NT2/D1 (cell line): ENCODE measurements at regions not wholly inside any gene's neighbourhood (a gene's known extent, or its start where the extent isn't known, plus 50 kb on each side); places are given as distances from the start of the nearest gene placed in this dataset.

Source experiments
- DNase-seq: peaks from one replicate; pipeline ENCODE4 v3.0.0-alpha.2; 2011; ENCODE audit warnings: low read depth, low spot score
- H3K27me3 ChIP-seq: 2 replicates; pipeline ENCODE4 v1.6.0; 2011; ENCODE audit warnings: mild to moderate bottlenecking; ENCODE audit not compliant: insufficient read length, insufficient read depth
- H3K36me3 ChIP-seq: 2 replicates; pipeline ENCODE4 v1.6.1; 2011; ENCODE audit warnings: mild to moderate bottlenecking, low read length, mixed read lengths; ENCODE audit not compliant: insufficient read depth, insufficient read length
- H3K4me1 ChIP-seq: 2 replicates; pipeline ENCODE4 v1.5.1; 2011; ENCODE audit not compliant: insufficient read depth, insufficient read length
- H3K4me3 ChIP-seq: 2 replicates; pipeline ENCODE4 v1.5.1; 2011; ENCODE audit warnings: low read depth; ENCODE audit not compliant: insufficient read length
- H3K9ac ChIP-seq: 2 replicates; pipeline ENCODE4 v1.6.0; 2011; ENCODE audit warnings: low read depth; ENCODE audit not compliant: insufficient read length
- H3K9me3 ChIP-seq: 2 replicates; pipeline ENCODE4 v1.5.1; 2011; ENCODE audit warnings: mild to moderate bottlenecking, low read length; ENCODE audit not compliant: insufficient read depth
- SUZ12 ChIP-seq: IDR thresholded peaks from 2 replicates; pipeline ENCODE4 v1.6.1; 2011; ENCODE audit not compliant: insufficient read length, insufficient read depth; ENCODE audit errors: extremely low read depth
- YY1 ChIP-seq: IDR thresholded peaks from 2 replicates; pipeline ENCODE4 v1.6.1; 2011; ENCODE audit not compliant: insufficient read length, insufficient read depth
- ZNF274 ChIP-seq: IDR thresholded peaks from 2 replicates; pipeline ENCODE4 v1.6.1; 2011; ENCODE audit warnings: mild to moderate bottlenecking, low read depth, low read length

DNA sequence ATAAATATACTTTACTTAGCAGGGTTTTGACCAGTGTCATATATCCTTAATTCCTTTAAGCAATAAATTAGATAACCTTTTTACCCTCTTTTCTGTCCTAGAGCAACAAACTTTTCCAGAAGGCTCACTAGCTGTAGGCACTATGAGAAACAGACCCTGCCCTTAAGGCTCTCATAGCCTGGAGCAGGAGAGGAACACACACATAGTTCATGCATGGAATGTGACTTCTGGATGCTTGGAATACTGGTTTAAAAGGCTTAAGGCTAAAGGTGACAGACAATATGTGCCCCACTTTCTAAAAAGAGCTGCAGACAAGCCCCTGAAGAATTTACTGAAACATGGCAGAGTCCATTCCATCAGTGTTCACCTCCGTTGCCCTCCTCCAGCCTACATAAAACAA is 237.2 kb downstream of the TTC8 start:
- H3K4me1 ChIP-seq, result no peaks in the 10 kb centered on the region
- H3K4me3 ChIP-seq, result no peak overlapping the region
- TF ChIP-seq ZNF274, result no peak
- TF ChIP-seq YY1, result no peak
- TF ChIP-seq SUZ12, result no peak
- no peaks in the 10 kb centered on the region for H3K36me3 ChIP-seq
- DNase-seq, result no peak
- H3K27me3 ChIP-seq, result no peaks in the 10 kb centered on the region
- no peak overlapping the region for H3K9ac ChIP-seq
- no peaks in the 10 kb centered on the region for H3K9me3 ChIP-seq

GRCh38 chr14:89065879-89066278 is 241.4 kb downstream of the TTC8 start:
- Histone ChIP-seq H3K4me1 (no peaks in the 10 kb centered on the region), H3K9ac (no peak overlapping the region), H3K36me3 (no peaks in the 10 kb centered on the region), H3K27me3 (no peaks in the 10 kb centered on the region), H3K9me3 (no peaks in the 10 kb centered on the region), H3K4me3 (no peak overlapping the region)
- no peak for TF ChIP-seq YY1
- DNase-seq, result no peak

- H3K27me3 ChIP-seq, result no peaks in the 10 kb centered on the region
- no peak for TF ChIP-seq ZNF274
- TF ChIP-seq YY1, result no peak
- no peak for TF ChIP-seq SUZ12
- no peaks in the 10 kb centered on the region for H3K4me1 ChIP-seq
- H3K4me3 ChIP-seq, result no peak overlapping the region
- no peak for DNase-seq
- no peak overlapping the region for H3K9ac ChIP-seq
- no peaks in the 10 kb centered on the region for H3K36me3 ChIP-seq
- no peaks in the 10 kb centered on the region for H3K9me3 ChIP-seq
Observed at GRCh38 chr14:89067293-89067972, 243.0 kb downstream of the TTC8 start.

- no peak for DNase-seq
- no peaks in the 10 kb centered on the region for H3K36me3 ChIP-seq
Observed at GRCh38 chr14:89078021-89078795, 253.8 kb downstream of the TTC8 start.

GRCh38 chr14:89085231-89085731 is 260.8 kb downstream of the TTC8 start:
- TF ChIP-seq ZNF274 (no peak), YY1 (no peak), SUZ12 (no peak)
- Histone ChIP-seq H3K9ac (no peak overlapping the region), H3K4me1 (no peaks in the 10 kb centered on the region), H3K4me3 (no peak overlapping the region), H3K36me3 (no peaks in the 10 kb centered on the region), H3K27me3 (no peaks in the 10 kb centered on the region), H3K9me3 (no peaks in the 10 kb centered on the region)
- DNase-seq, result no peak

More at GRCh38 chr14:89078021-89078795, 253.8 kb downstream of the TTC8 start:
- Histone ChIP-seq H3K27me3 (no peaks in the 10 kb centered on the region), H3K4me3 (no peak overlapping the region), H3K4me1 (no peaks in the 10 kb centered on the region), H3K9me3 (no peaks in the 10 kb centered on the region), H3K9ac (no peak overlapping the region)
- TF ChIP-seq ZNF274 (no peak), YY1 (no peak), SUZ12 (no peak)

GRCh38 chr14:89085737-89086382 is 261.4 kb downstream of the TTC8 start:
- H3K27me3 ChIP-seq, result no peaks in the 10 kb centered on the region
- no peak overlapping the region for H3K9ac ChIP-seq
- no peak for TF ChIP-seq ZNF274
- no peak for TF ChIP-seq YY1
- TF ChIP-seq SUZ12, result no peak
- H3K36me3 ChIP-seq, result no peaks in the 10 kb centered on the region
- no peak for DNase-seq
- H3K4me1 ChIP-seq, result no peaks in the 10 kb centered on the region
- H3K4me3 ChIP-seq, result no peak overlapping the region
- no peaks in the 10 kb centered on the region for H3K9me3 ChIP-seq

GRCh38 chr14:89088530-89088929 is 264.1 kb downstream of the TTC8 start:
- H3K36me3 ChIP-seq, result no peaks in the 10 kb centered on the region
- no peaks in the 10 kb centered on the region for H3K27me3 ChIP-seq
- no peak for DNase-seq
- TF ChIP-seq YY1 (no peak), SUZ12 (no peak), ZNF274 (no peak)
- no peaks in the 10 kb centered on the region for H3K4me1 ChIP-seq
- no peak overlapping the region for H3K4me3 ChIP-seq
- peaks cover 8% of the 10 kb centered on the region; the same call in 1 of the 2 replicates for H3K9me3 ChIP-seq
- H3K9ac ChIP-seq, result no peak overlapping the region
